ENCODE measurements at regions not wholly inside any gene's neighbourhood (a gene's known extent, or its start where the extent isn't known, plus 50 kb on each side); places are given as distances from the start of the nearest gene placed in this dataset.
A peak's percentile ranks its signal among the peaks of the same experiment; 100 is the strongest.
"Not testable (repeated sequence)": the region's sequence is repeated elsewhere in the genome, so short reads cannot be mapped to it uniquely, and the experiment has no call there.

GRCh38 chr2:36157093-36157492, 198.5 kb upstream of the CRIM1 start:
- DNase-seq, result not testable (repeated sequence)

- no peak for DNase-seq
These were observed 207.7 kb upstream of the CRIM1 start for GRCh38 chr2:36147670-36148390.

GRCh38 chr2:36146765-36147164, 208.8 kb upstream of the CRIM1 start:
- no peak for DNase-seq

- DNase-seq, result no peak
These were observed 215.2 kb upstream of the CRIM1 start for GRCh38 chr2:36140391-36140790.

- DNase-seq, result no peak
These were observed 218.0 kb upstream of the CRIM1 start for GRCh38 chr2:36137612-36138011.

GRCh38 chr2:36134281-36134680, 221.3 kb upstream of the CRIM1 start:
- DNase-seq, result no peak

GRCh38 chr2:36128359-36128758, 227.2 kb upstream of the CRIM1 start:
- DNase-seq, result no peak

- no peak for DNase-seq
These were observed 229.9 kb upstream of the CRIM1 start for GRCh38 chr2:36125702-36126101.

- DNase-seq, result no peak
These were observed 231.6 kb upstream of the CRIM1 start for GRCh38 chr2:36123995-36124394.

- DNase-seq, result no peak
These were observed 258.6 kb upstream of the CRIM1 start for GRCh38 chr2:36097022-36097421.

- DNase-seq, result not testable (repeated sequence)
These were observed 263.5 kb upstream of the CRIM1 start for GRCh38 chr2:36091844-36092741.

- no peak for DNase-seq
These were observed 266.8 kb upstream of the CRIM1 start for GRCh38 chr2:36088716-36089328.

GRCh38 chr2:36087344-36087743, 268.2 kb upstream of the CRIM1 start:
- no peak for DNase-seq

GRCh38 chr2:36079793-36080192, 275.8 kb upstream of the CRIM1 start:
- DNase-seq, result no peak

- no peak for DNase-seq
These were observed 281.6 kb upstream of the CRIM1 start for GRCh38 chr2:36074008-36074407.

GRCh38 chr2:36071698-36072097, 283.9 kb upstream of the CRIM1 start:
- no peak for DNase-seq

- DNase-seq, result no peak
These were observed 286.5 kb upstream of the CRIM1 start for GRCh38 chr2:36069074-36069473.

GRCh38 chr2:36068086-36068485, 287.5 kb upstream of the CRIM1 start:
- DNase-seq, result no peak

GRCh38 chr2:36060133-36060532, 295.4 kb upstream of the CRIM1 start:
- DNase-seq, result no peak

- no peak for DNase-seq
These were observed 295.9 kb upstream of the CRIM1 start for GRCh38 chr2:36059691-36060090.

- DNase-seq, result no peak
These were observed 296.6 kb upstream of the CRIM1 start for GRCh38 chr2:36058953-36059352.

- no peak for DNase-seq
These were observed 297.5 kb upstream of the CRIM1 start for GRCh38 chr2:36058076-36058475.

GRCh38 chr2:36052819-36053218, 302.8 kb upstream of the CRIM1 start:
- no peak for DNase-seq

GRCh38 chr2:36044411-36044810, 311.2 kb upstream of the CRIM1 start:
- DNase-seq, result peak; percentile 76

Measured in NCI-H2227 treated with DMSO at 0.1 percent for 48 hours (cell line).